ENCODE measurements at regions not wholly inside any gene's neighbourhood (a gene's known extent, or its start where the extent isn't known, plus 50 kb on each side); places are given as distances from the start of the nearest gene placed in this dataset.

DNA sequence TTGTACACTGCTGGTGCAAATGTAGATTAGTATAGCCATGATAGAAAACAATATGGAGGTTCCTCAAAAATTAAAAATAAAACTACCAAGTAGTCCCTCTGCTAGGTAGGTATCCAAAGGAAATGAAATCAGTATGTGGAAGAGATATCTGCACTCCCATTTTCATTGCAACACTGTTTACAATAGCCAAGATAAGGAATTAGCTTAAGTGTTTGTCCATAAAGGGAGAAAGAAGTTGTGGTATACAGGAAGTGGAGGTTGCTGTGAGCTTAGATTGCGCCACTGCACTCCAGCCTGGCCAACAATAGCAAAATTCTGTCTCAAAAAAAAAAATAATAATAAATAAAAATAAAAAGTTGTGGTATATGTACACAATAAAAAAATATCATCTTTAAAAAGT is 325.0 kb upstream of the EMCN start:
- H4K20me1 ChIP-seq (ENCODE audit: low read depth, low read length), result no peaks in the 10 kb centered on the region
- H3K79me2 ChIP-seq (ENCODE audit: insufficient read depth, low read length), result no peaks in the 10 kb centered on the region
- no peaks in the 10 kb centered on the region for H3K27me3 ChIP-seq (ENCODE audit: low read length)
- no peak overlapping the region for H3K4me2 ChIP-seq (ENCODE audit: low read depth, low read length, poor library complexity, severe bottlenecking)
- H3K9me3 ChIP-seq (ENCODE audit: insufficient read depth, low read length), result no peaks in the 10 kb centered on the region
- TF ChIP-seq EZH2phosphoT487 (conservative IDR thresholded peaks at IDR 0.05; ENCODE audit: low read length), result no peak
- TF ChIP-seq, protein P1, sequence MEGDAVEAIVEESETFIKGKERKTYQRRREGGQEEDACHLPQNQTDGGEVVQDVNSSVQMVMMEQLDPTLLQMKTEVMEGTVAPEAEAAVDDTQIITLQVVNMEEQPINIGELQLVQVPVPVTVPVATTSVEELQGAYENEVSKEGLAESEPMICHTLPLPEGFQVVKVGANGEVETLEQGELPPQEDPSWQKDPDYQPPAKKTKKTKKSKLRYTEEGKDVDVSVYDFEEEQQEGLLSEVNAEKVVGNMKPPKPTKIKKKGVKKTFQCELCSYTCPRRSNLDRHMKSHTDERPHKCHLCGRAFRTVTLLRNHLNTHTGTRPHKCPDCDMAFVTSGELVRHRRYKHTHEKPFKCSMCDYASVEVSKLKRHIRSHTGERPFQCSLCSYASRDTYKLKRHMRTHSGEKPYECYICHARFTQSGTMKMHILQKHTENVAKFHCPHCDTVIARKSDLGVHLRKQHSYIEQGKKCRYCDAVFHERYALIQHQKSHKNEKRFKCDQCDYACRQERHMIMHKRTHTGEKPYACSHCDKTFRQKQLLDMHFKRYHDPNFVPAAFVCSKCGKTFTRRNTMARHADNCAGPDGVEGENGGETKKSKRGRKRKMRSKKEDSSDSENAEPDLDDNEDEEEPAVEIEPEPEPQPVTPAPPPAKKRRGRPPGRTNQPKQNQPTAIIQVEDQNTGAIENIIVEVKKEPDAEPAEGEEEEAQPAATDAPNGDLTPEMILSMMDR (IDR thresholded peaks at IDR 0.05; ENCODE audit: insufficient read depth, low read length, poor library complexity, severe bottlenecking), result no peak
- H3F3A ChIP-seq (ENCODE audit: insufficient read depth), result no peaks in the 10 kb centered on the region
- H3K9ac ChIP-seq (ENCODE audit: low read length), result no peak overlapping the region
- no peak overlapping the region for H3K27ac ChIP-seq (ENCODE audit: low read depth, low read length)
- H3K9me2 ChIP-seq (replicated peaks; ENCODE audit: insufficient read depth, low read length), result no peaks in the 10 kb centered on the region
- H3K36me3 ChIP-seq (ENCODE audit: low read length), result no peaks in the 10 kb centered on the region
- no peak overlapping the region for H3K4me3 ChIP-seq (ENCODE audit: insufficient read depth, low read length, poor library complexity, severe bottlenecking)
- no peak overlapping the region for H2AFZ ChIP-seq (ENCODE audit: low read depth, low read length, severe bottlenecking)

DNA sequence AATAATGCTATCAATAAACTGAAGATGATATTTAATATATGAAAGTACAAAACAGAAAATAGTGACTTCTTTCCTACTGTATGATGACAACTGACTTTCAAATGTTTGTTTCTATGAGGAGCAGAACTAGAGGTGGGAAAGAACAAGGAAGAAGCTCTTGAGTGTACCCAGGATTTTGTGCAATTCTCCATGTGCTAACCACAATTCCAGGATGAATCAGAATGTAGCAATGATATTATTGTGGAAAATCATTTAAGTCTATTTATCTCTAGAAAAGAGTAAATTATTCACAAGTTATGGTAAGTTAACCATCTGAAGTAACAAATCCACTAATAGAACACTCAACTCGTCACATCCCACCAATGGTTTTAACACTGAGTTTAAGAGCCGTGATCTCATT is 324.1 kb upstream of the EMCN start:
- no peak overlapping the region for H2AFZ ChIP-seq (ENCODE audit: low read depth, low read length, severe bottlenecking)
- H4K20me1 ChIP-seq (ENCODE audit: low read depth, low read length), result no peaks in the 10 kb centered on the region
- H3K4me2 ChIP-seq (ENCODE audit: low read depth, low read length, poor library complexity, severe bottlenecking), result no peak overlapping the region
- H3K9me3 ChIP-seq (ENCODE audit: insufficient read depth, low read length), result no peaks in the 10 kb centered on the region
- H3K27me3 ChIP-seq (ENCODE audit: low read length), result no peaks in the 10 kb centered on the region
- TF ChIP-seq EZH2phosphoT487 (conservative IDR thresholded peaks at IDR 0.05; ENCODE audit: low read length), result no peak
- TF ChIP-seq, protein P1 (IDR thresholded peaks at IDR 0.05; ENCODE audit: insufficient read depth, low read length, poor library complexity, severe bottlenecking), result no peak
- H3K36me3 ChIP-seq (ENCODE audit: low read length), result no peaks in the 10 kb centered on the region
- no peak overlapping the region for H3K9ac ChIP-seq (ENCODE audit: low read length)
- no peaks in the 10 kb centered on the region for H3K9me2 ChIP-seq (replicated peaks; ENCODE audit: insufficient read depth, low read length)
- H3F3A ChIP-seq (ENCODE audit: insufficient read depth), result no peaks in the 10 kb centered on the region
- H3K27ac ChIP-seq (ENCODE audit: low read depth, low read length), result no peak overlapping the region
- no peak overlapping the region for H3K4me3 ChIP-seq (ENCODE audit: insufficient read depth, low read length, poor library complexity, severe bottlenecking)
- H3K79me2 ChIP-seq (ENCODE audit: insufficient read depth, low read length), result no peaks in the 10 kb centered on the region

DNA sequence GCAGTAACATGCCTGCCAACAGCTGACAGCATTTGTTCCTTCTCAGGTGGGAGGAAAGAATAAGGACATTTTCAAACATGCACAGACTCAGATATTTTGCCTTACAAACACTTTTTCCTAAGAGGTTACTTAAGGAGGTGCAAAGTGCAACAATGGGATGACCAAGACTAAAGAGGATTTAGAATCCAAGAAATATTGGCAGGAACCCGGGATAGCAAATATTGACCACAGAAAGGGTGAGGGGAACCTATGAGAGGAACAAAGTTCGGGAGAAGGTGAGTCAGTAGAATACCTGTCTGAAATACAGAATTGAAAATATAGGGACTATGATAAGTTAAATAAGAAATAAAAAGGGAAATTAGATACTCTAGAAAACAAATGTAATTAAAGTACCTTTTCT is 321.9 kb upstream of the EMCN start:
- no peak overlapping the region for H2AFZ ChIP-seq (ENCODE audit: low read depth, low read length, severe bottlenecking)
- no peaks in the 10 kb centered on the region for H4K20me1 ChIP-seq (ENCODE audit: low read depth, low read length)
- no peaks in the 10 kb centered on the region for H3K9me3 ChIP-seq (ENCODE audit: insufficient read depth, low read length)
- no peak overlapping the region for H3K4me2 ChIP-seq (ENCODE audit: low read depth, low read length, poor library complexity, severe bottlenecking)
- TF ChIP-seq EZH2phosphoT487 (conservative IDR thresholded peaks at IDR 0.05; ENCODE audit: low read length), result no peak
- no peaks in the 10 kb centered on the region for H3K36me3 ChIP-seq (ENCODE audit: low read length)
- no peaks in the 10 kb centered on the region for H3K27me3 ChIP-seq (ENCODE audit: low read length)
- H3K4me3 ChIP-seq (ENCODE audit: insufficient read depth, low read length, poor library complexity, severe bottlenecking), result no peak overlapping the region
- H3F3A ChIP-seq (ENCODE audit: insufficient read depth), result no peaks in the 10 kb centered on the region
- no peaks in the 10 kb centered on the region for H3K9me2 ChIP-seq (replicated peaks; ENCODE audit: insufficient read depth, low read length)
- no peaks in the 10 kb centered on the region for H3K79me2 ChIP-seq (ENCODE audit: insufficient read depth, low read length)
- no peak overlapping the region for H3K27ac ChIP-seq (ENCODE audit: low read depth, low read length)
- H3K9ac ChIP-seq (ENCODE audit: low read length), result no peak overlapping the region

DNA sequence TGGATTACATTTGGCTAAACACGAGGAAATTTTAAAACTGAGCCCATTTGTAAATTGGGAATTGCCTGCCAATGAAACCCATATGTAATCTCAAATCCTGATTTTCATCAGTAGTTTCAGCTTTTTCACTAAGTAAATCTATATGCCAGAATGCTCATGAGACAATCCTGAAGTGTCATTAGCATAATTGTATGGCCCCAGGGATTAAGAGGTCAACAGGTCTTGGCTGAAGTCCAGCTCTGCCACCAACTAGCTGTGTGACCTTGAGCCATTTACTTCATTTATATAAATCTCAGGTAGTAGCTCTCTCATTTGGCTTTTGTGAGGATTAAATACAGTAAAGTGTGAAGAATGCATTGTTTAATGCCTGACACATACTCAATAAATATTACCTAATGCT is 320.5 kb upstream of the EMCN start:
- Histone ChIP-seq H4K20me1 (ENCODE audit: low read depth, low read length) (no peaks in the 10 kb centered on the region), H3K27me3 (ENCODE audit: low read length) (no peaks in the 10 kb centered on the region), H3K36me3 (ENCODE audit: low read length) (no peaks in the 10 kb centered on the region), H3K79me2 (ENCODE audit: insufficient read depth, low read length) (no peaks in the 10 kb centered on the region), H2AFZ (ENCODE audit: low read depth, low read length, severe bottlenecking) (no peak overlapping the region), H3K27ac (ENCODE audit: low read depth, low read length) (no peak overlapping the region), H3K9me2 (replicated peaks; ENCODE audit: insufficient read depth, low read length) (no peaks in the 10 kb centered on the region), H3K4me2 (ENCODE audit: low read depth, low read length, poor library complexity, severe bottlenecking) (no peak overlapping the region), H3K4me3 (ENCODE audit: insufficient read depth, low read length, poor library complexity, severe bottlenecking) (no peak overlapping the region), H3F3A (ENCODE audit: insufficient read depth) (no peaks in the 10 kb centered on the region), H3K9ac (ENCODE audit: low read length) (no peak overlapping the region), H3K9me3 (ENCODE audit: insufficient read depth, low read length) (no peaks in the 10 kb centered on the region)
- TF ChIP-seq EZH2phosphoT487 (conservative IDR thresholded peaks at IDR 0.05; ENCODE audit: low read length), result no peak
- TF ChIP-seq, protein P1 (IDR thresholded peaks at IDR 0.05; ENCODE audit: insufficient read depth, low read length, poor library complexity, severe bottlenecking), result no peak

Data from SU-DHL-6 (cell line).